PC-9 (cell line): ENCODE measurements at regions not wholly inside any gene's neighbourhood (a gene's known extent, or its start where the extent isn't known, plus 50 kb on each side); places are given as distances from the start of the nearest gene placed in this dataset.
A peak's percentile ranks its signal among the peaks of the same experiment; 100 is the strongest.

ENCODE experiments used
- BruUV-seq: library from RNA; stranded (reverse); fragments of 400-500 nt; replicated peaks from 2 replicates; lab custom pipeline; 2021; lab: Mats Ljungman, UMichigan
- CTCF ChIA-PET: fragments of 300-600 bp; sonication (Branson Sonifier 250); formaldehyde crosslinking; loops from one replicate; lab custom pipeline; 2022; ENCODE audit warnings: antibody characterized with exemption; lab: Charles Lee
- POLR2A ChIA-PET: fragments of 300-600 bp; sonication (Branson Sonifier 250); formaldehyde crosslinking; loops from one replicate; lab custom pipeline; 2022; ENCODE audit warnings: antibody characterized with exemption; ENCODE audit not compliant: unreplicated experiment; lab: Charles Lee
- DNase-seq, 2 experiments: peaks; one replicate each; pipeline versions ENCODE4 v3.0.0 to v3.0.0-alpha.2; 2015 to 2022; ENCODE audit warnings: mixed read lengths in 1 of 2
- H2AFZ ChIP-seq: fragments of 200-600 bp; sonication (generic); 2 replicates; pipeline ENCODE4 v1.8.1; 2017; ENCODE audit warnings: antibody characterized with exemption
- H3F3A ChIP-seq: fragments of 200-600 bp; sonication (generic); 2 replicates; pipeline ENCODE4 v1.8.1; 2017; ENCODE audit warnings: antibody characterized with exemption, mild to moderate bottlenecking, low read depth; ENCODE audit not compliant: insufficient read depth
- H3K27ac ChIP-seq: fragments of 200-600 bp; sonication (generic); 2 replicates; pipeline ENCODE4 v1.6.1; 2016; ENCODE audit warnings: mixed run types
- H3K27me3 ChIP-seq: fragments of 200-600 bp; sonication (generic); 2 replicates; pipeline ENCODE4 v1.6.1; 2016; ENCODE audit warnings: low read depth, mixed run types; ENCODE audit not compliant: insufficient read depth
- H3K36me3 ChIP-seq: fragments of 200-600 bp; sonication (generic); 2 replicates; pipeline ENCODE4 v1.6.1; 2016; ENCODE audit warnings: low read depth, mixed run types
- H3K4me1 ChIP-seq: fragments of 200-600 bp; sonication (generic); replicated peaks from 2 replicates; pipeline ENCODE4 v1.6.1; 2016; ENCODE audit warnings: mixed run types; ENCODE audit not compliant: insufficient read depth
- H3K4me2 ChIP-seq: fragments of 200-600 bp; sonication (generic); 2 replicates; pipeline ENCODE4 v1.6.1; 2017; ENCODE audit warnings: mixed run types
- H3K4me3 ChIP-seq: fragments of 200-600 bp; sonication (generic); 2 replicates; pipeline ENCODE4 v1.6.1; 2016; ENCODE audit warnings: mixed run types
- H3K79me2 ChIP-seq: fragments of 200-600 bp; sonication (generic); 2 replicates; pipeline ENCODE4 v1.6.1; 2017; ENCODE audit warnings: low read depth, mixed run types
- H3K9me2 ChIP-seq: fragments of 200-600 bp; sonication (generic); 2 replicates; pipeline ENCODE4 v1.8.1; 2017; ENCODE audit warnings: mild to moderate bottlenecking; ENCODE audit not compliant: insufficient read depth
- H3K9me3 ChIP-seq: fragments of 200-600 bp; sonication (generic); 2 replicates; pipeline ENCODE4 v1.8.1; 2016; ENCODE audit warnings: low read depth; ENCODE audit not compliant: insufficient read depth
- H4K20me1 ChIP-seq: fragments of 200-600 bp; sonication (generic); 2 replicates; pipeline ENCODE4 v1.8.1; 2017; ENCODE audit not compliant: insufficient read depth
- CTCF ChIP-seq: fragments of 200-600 bp; sonication (generic); conservative IDR thresholded peaks from 2 replicates; pipeline ENCODE4 v1.6.1; 2017; ENCODE audit warnings: mixed run types, antibody characterized with exemption, mild to moderate bottlenecking, moderate library complexity
- EZH2 ChIP-seq: fragments of 200-600 bp; sonication (generic); IDR thresholded peaks from 2 replicates; pipeline ENCODE4 v1.8.0; 2017; ENCODE audit warnings: antibody characterized with exemption, low read depth
- intact Hi-C: fragments of 100-400 bp; cut with micrococcal nuclease; formaldehyde crosslinking; loops from one replicate; pipeline ENCODE4 v1.10.0; 2022; ENCODE audit not compliant: unreplicated experiment

GRCh38 chr12:31783556-31783955 lies 54.7 kb upstream of the AMN1 start:
- H4K20me1 ChIP-seq, result no peaks in the 10 kb centered on the region
- no TSS peak for BruUV-seq
- no peak overlapping the region for H3K27ac ChIP-seq
- H3K79me2 ChIP-seq, result no peaks in the 10 kb centered on the region
- no peak for TF ChIP-seq EZH2
- no peak for TF ChIP-seq CTCF
- H3F3A ChIP-seq, result no peaks in the 10 kb centered on the region
- no peak overlapping the region for H3K4me3 ChIP-seq
- no peaks in the 10 kb centered on the region for H3K27me3 ChIP-seq
- intact Hi-C loops, result no loop called here
- POLR2A ChIA-PET, result no interaction called here
- no peaks in the 10 kb centered on the region for H3K4me1 ChIP-seq
- no peak for DNase-seq
- no peaks in the 10 kb centered on the region for H3K9me2 ChIP-seq
- CTCF ChIA-PET, result no interaction called here
- H3K9me3 ChIP-seq, result no peaks in the 10 kb centered on the region
- H3K36me3 ChIP-seq, result no peaks in the 10 kb centered on the region
- no peak overlapping the region for H2AFZ ChIP-seq
- H3K4me2 ChIP-seq, result no peak overlapping the region

GRCh38 chr12:31781894-31782540 lies 53.2 kb upstream of the AMN1 start:
- no peak overlapping the region for H3K27ac ChIP-seq
- TF ChIP-seq CTCF, result no peak
- TF ChIP-seq EZH2, result no peak
- intact Hi-C loops, result no loop called here
- H3K9me3 ChIP-seq, result no peaks in the 10 kb centered on the region
- no peak for DNase-seq
- H4K20me1 ChIP-seq, result no peaks in the 10 kb centered on the region
- H3K36me3 ChIP-seq, result no peaks in the 10 kb centered on the region
- H3K79me2 ChIP-seq, result no peaks in the 10 kb centered on the region
- no TSS peak for BruUV-seq
- CTCF ChIA-PET, result no interaction called here
- no peaks in the 10 kb centered on the region for H3K9me2 ChIP-seq
- no peaks in the 10 kb centered on the region for H3K27me3 ChIP-seq
- H3K4me2 ChIP-seq, result no peak overlapping the region
- H3F3A ChIP-seq, result no peaks in the 10 kb centered on the region
- no peaks in the 10 kb centered on the region for H3K4me1 ChIP-seq
- H2AFZ ChIP-seq, result 0 out of 2 replicates have a peak overlapping the region, but pooled peaks have one; percentile 43
- H3K4me3 ChIP-seq, result no peak overlapping the region
- POLR2A ChIA-PET, result no interaction called here

GRCh38 chr12:31780096-31780495 lies 51.3 kb upstream of the AMN1 start:
- TF ChIP-seq EZH2, result no peak
- TF ChIP-seq CTCF, result no peak
- H3F3A ChIP-seq, result no peaks in the 10 kb centered on the region
- H3K4me2 ChIP-seq, result no peak overlapping the region
- intact Hi-C loops, result no loop called here
- no peak overlapping the region for H3K27ac ChIP-seq
- H3K9me2 ChIP-seq, result no peaks in the 10 kb centered on the region
- no TSS peak for BruUV-seq
- H3K36me3 ChIP-seq, result no peaks in the 10 kb centered on the region
- no peak for DNase-seq
- no peaks in the 10 kb centered on the region for H3K4me1 ChIP-seq
- H3K4me3 ChIP-seq, result no peak overlapping the region
- no peaks in the 10 kb centered on the region for H3K79me2 ChIP-seq
- H2AFZ ChIP-seq, result no peak overlapping the region
- H4K20me1 ChIP-seq, result no peaks in the 10 kb centered on the region
- no peaks in the 10 kb centered on the region for H3K9me3 ChIP-seq
- POLR2A ChIA-PET, result no interaction called here
- H3K27me3 ChIP-seq, result no peaks in the 10 kb centered on the region
- CTCF ChIA-PET, result no interaction called here
